ACC112 (cell line): ENCODE measurements at regions not wholly inside any gene's neighbourhood (a gene's known extent, or its start where the extent isn't known, plus 50 kb on each side); places are given as distances from the start of the nearest gene placed in this dataset.
"Not testable (repeated sequence)": the region's sequence is repeated elsewhere in the genome, so short reads cannot be mapped to it uniquely, and the experiment has no call there.

Experiments
- H2AFZ ChIP-seq: fragments of 200-600 bp; sonication (generic); one replicate; pipeline ENCODE4 v1.6.0; 2017; ENCODE audit warnings: antibody characterized with exemption, low read length; ENCODE audit not compliant: unreplicated experiment
- H3K27ac ChIP-seq: fragments of 200-600 bp; sonication (generic); 2 replicates; pipeline ENCODE4 v1.5.1; 2014; ENCODE audit warnings: low read depth, mild to moderate bottlenecking, antibody characterized with exemption, low read length, moderate library complexity
- H3K27me3 ChIP-seq: fragments of 200-600 bp; sonication (generic); 2 replicates; pipeline ENCODE4 v1.6.1; 2014; ENCODE audit warnings: mild to moderate bottlenecking, antibody characterized with exemption, low read length, moderate library complexity, mixed read lengths; ENCODE audit not compliant: insufficient read depth
- H3K36me3 ChIP-seq: fragments of 200-600 bp; sonication (generic); 2 replicates; pipeline ENCODE4 v1.6.1; 2016; ENCODE audit warnings: mild to moderate bottlenecking, antibody characterized with exemption, low read length, moderate library complexity, mixed read lengths; ENCODE audit not compliant: insufficient read depth
- H3K4me1 ChIP-seq: fragments of 200-600 bp; sonication (generic); one replicate; pipeline ENCODE4 v1.6.1; 2016; ENCODE audit warnings: low read length, mixed read lengths; ENCODE audit not compliant: insufficient read depth, unreplicated experiment, control insufficient read depth
- H3K4me3 ChIP-seq: fragments of 200-600 bp; sonication (generic); 2 replicates; pipeline ENCODE4 v1.5.1; 2014; ENCODE audit warnings: mild to moderate bottlenecking, low read depth, low read length
- H3K79me2 ChIP-seq: fragments of 200-600 bp; sonication (generic); one replicate; pipeline ENCODE4 v1.6.0; 2016; ENCODE audit warnings: low read length; ENCODE audit not compliant: control insufficient read depth, unreplicated experiment, insufficient read depth

GRCh38 chr5:53160895-53161294, 51.3 kb upstream of the MOCS2 start:
- H3K4me1 ChIP-seq: no peaks in the 10 kb centered on the region
- H2AFZ ChIP-seq: no peak overlapping the region
- no peak overlapping the region for H3K4me3 ChIP-seq
- no peak overlapping the region for H3K27ac ChIP-seq
- H3K27me3 ChIP-seq: no peaks in the 10 kb centered on the region
- H3K79me2 ChIP-seq: no peaks in the 10 kb centered on the region
- no peaks in the 10 kb centered on the region for H3K36me3 ChIP-seq

- Histone ChIP-seq H3K36me3 (no peaks in the 10 kb centered on the region), H3K79me2 (no peaks in the 10 kb centered on the region), H3K4me3 (no peak overlapping the region), H3K27ac (no peak overlapping the region), H3K4me1 (no peaks in the 10 kb centered on the region), H2AFZ (no peak overlapping the region), H3K27me3 (no peaks in the 10 kb centered on the region)
These were observed 52.3 kb upstream of the MOCS2 start for GRCh38 chr5:53161876-53162275.

- Histone ChIP-seq H2AFZ (no peak overlapping the region), H3K27me3 (no peaks in the 10 kb centered on the region), H3K4me1 (peaks cover 14% of the 10 kb centered on the region), H3K79me2 (no peaks in the 10 kb centered on the region), H3K4me3 (no peak overlapping the region), H3K36me3 (no peaks in the 10 kb centered on the region), H3K27ac (no peak overlapping the region)
These were observed 55.1 kb upstream of the MOCS2 start for GRCh38 chr5:53164478-53165165.

- no peaks in the 10 kb centered on the region for H3K36me3 ChIP-seq
- H2AFZ ChIP-seq: no peak overlapping the region
- no peaks in the 10 kb centered on the region for H3K79me2 ChIP-seq
- H3K4me3 ChIP-seq: no peak overlapping the region
- H3K27me3 ChIP-seq: no peaks in the 10 kb centered on the region
- H3K27ac ChIP-seq: no peak overlapping the region
- H3K4me1 ChIP-seq: peaks cover 14% of the 10 kb centered on the region
These were observed 56.0 kb upstream of the MOCS2 start for GRCh38 chr5:53165431-53166182.

GRCh38 chr5:53166183-53166495, 56.6 kb upstream of the MOCS2 start:
- Histone ChIP-seq H3K27ac (no peak overlapping the region), H3K79me2 (no peaks in the 10 kb centered on the region), H3K36me3 (no peaks in the 10 kb centered on the region), H3K27me3 (no peaks in the 10 kb centered on the region), H2AFZ (no peak overlapping the region), H3K4me1 (peaks cover 16% of the 10 kb centered on the region), H3K4me3 (no peak overlapping the region)

- Histone ChIP-seq H3K4me3 (no peak overlapping the region), H3K79me2 (no peaks in the 10 kb centered on the region), H2AFZ (peak overlapping the region; percentile 63), H3K27ac (no peak overlapping the region), H3K4me1 (peaks cover 22% of the 10 kb centered on the region), H3K36me3 (no peaks in the 10 kb centered on the region), H3K27me3 (no peaks in the 10 kb centered on the region)
These were observed 58.3 kb upstream of the MOCS2 start for GRCh38 chr5:53167836-53168235.

- Histone ChIP-seq H3K27ac (no peak overlapping the region), H3K4me1 (peaks cover 22% of the 10 kb centered on the region), H2AFZ (no peak overlapping the region), H3K27me3 (no peaks in the 10 kb centered on the region), H3K79me2 (no peaks in the 10 kb centered on the region), H3K36me3 (no peaks in the 10 kb centered on the region), H3K4me3 (no peak overlapping the region)
These were observed 60.4 kb upstream of the MOCS2 start for GRCh38 chr5:53169933-53170332.

GRCh38 chr5:53170746-53171349, 61.3 kb upstream of the MOCS2 start:
- Histone ChIP-seq H3K4me1 (peaks cover 22% of the 10 kb centered on the region), H3K27me3 (no peaks in the 10 kb centered on the region), H3K79me2 (no peaks in the 10 kb centered on the region), H3K4me3 (peak overlapping the region; percentile 18; the same call in 1 of the 2 replicates), H2AFZ (peak overlapping the region; percentile 66), H3K27ac (no peak overlapping the region), H3K36me3 (no peaks in the 10 kb centered on the region)

- H2AFZ ChIP-seq, H3K36me3 ChIP-seq, H3K4me3 ChIP-seq, H3K79me2 ChIP-seq, H3K27me3 ChIP-seq, H3K27ac ChIP-seq: not testable (repeated sequence)
- peaks cover 22% of the 10 kb centered on the region for H3K4me1 ChIP-seq
These were observed 62.5 kb upstream of the MOCS2 start for GRCh38 chr5:53172073-53172472.

GRCh38 chr5:53172630-53173029, 63.1 kb upstream of the MOCS2 start:
- Histone ChIP-seq H3K27ac (no peak overlapping the region), H3K79me2 (no peaks in the 10 kb centered on the region), H3K27me3 (no peaks in the 10 kb centered on the region), H3K4me3 (no peak overlapping the region), H2AFZ (no peak overlapping the region), H3K4me1 (peaks cover 20% of the 10 kb centered on the region), H3K36me3 (no peaks in the 10 kb centered on the region)

GRCh38 chr5:53173083-53173482, 63.5 kb upstream of the MOCS2 start:
- Histone ChIP-seq H3K36me3 (no peaks in the 10 kb centered on the region), H3K4me3 (no peak overlapping the region), H3K27ac (no peak overlapping the region), H3K79me2 (no peaks in the 10 kb centered on the region), H3K27me3 (no peaks in the 10 kb centered on the region), H3K4me1 (peaks cover 15% of the 10 kb centered on the region), H2AFZ (no peak overlapping the region)
